WTC11 (cell line): ENCODE measurements at regions not wholly inside any gene's neighbourhood (a gene's known extent, or its start where the extent isn't known, plus 50 kb on each side); places are given as distances from the start of the nearest gene placed in this dataset.

Experiments
- ATF2 ChIP-seq: sonication (generic); formaldehyde crosslinking; IDR thresholded peaks from 2 replicates; pipeline ENCODE4 v1.8.1; 2022; ENCODE audit warnings: low read depth, missing genetic modification reagents, borderline replicate concordance
- ELF4 ChIP-seq: sonication (generic); formaldehyde crosslinking; IDR thresholded peaks from 2 replicates; pipeline ENCODE4 v1.8.1; 2022; ENCODE audit warnings: low read depth, mild to moderate bottlenecking, moderate library complexity, missing genetic modification reagents
- MYBL2 ChIP-seq: sonication (generic); formaldehyde crosslinking; IDR thresholded peaks from 2 replicates; pipeline ENCODE4 v1.8.1; 2023; ENCODE audit warnings: mild to moderate bottlenecking, moderate library complexity, missing genetic modification reagents
- NR3C1 ChIP-seq: sonication (generic); formaldehyde crosslinking; conservative IDR thresholded peaks from 2 replicates; pipeline ENCODE4 v1.8.1; 2023; ENCODE audit warnings: low read depth, mild to moderate bottlenecking, missing genetic modification reagents
- TF ChIP-seq, protein P1 (sequence below): sonication (generic); formaldehyde crosslinking; conservative IDR thresholded peaks from 2 replicates; pipeline ENCODE4 v1.8.1; 2023; ENCODE audit warnings: mild to moderate bottlenecking, low read depth, missing genetic modification reagents, moderate library complexity
- TF ChIP-seq, protein P2 (sequence below): fragments of 200-600 bp; IDR thresholded peaks from 2 replicates; pipeline ENCODE4 v1.8.0; 2022; ENCODE audit warnings: antibody characterized with exemption
- TF ChIP-seq, protein P3 (sequence below): sonication (generic); formaldehyde crosslinking; IDR thresholded peaks from 2 replicates; pipeline ENCODE4 v1.8.0; 2022; ENCODE audit warnings: missing genetic modification reagents
- TF ChIP-seq, protein P4 (sequence below): sonication (generic); formaldehyde crosslinking; IDR thresholded peaks from 2 replicates; pipeline ENCODE4 v1.8.1; 2023; ENCODE audit warnings: mild to moderate bottlenecking, missing genetic modification reagents, moderate library complexity

DNA sequence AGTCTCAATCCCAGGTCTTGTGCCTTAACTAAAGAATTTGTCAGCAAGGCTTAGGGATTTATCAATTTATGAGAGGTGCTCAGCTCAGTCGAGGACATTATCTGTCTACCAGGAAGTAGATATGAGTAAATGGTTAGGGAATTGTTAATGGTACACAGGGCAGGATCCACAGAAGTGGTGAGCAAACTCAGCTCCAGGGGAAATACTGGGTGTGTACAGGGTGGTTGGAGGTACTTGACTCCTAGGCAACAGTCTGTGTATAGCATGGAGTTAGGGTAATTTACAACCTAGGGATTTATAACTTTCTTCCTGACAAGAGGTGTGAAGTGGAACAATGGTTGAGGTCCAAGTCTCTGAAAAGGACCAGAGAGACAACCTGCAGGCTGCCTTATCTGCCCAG, 123.4 kb upstream of the OR9Q1 start:
- TF ChIP-seq, protein P1, sequence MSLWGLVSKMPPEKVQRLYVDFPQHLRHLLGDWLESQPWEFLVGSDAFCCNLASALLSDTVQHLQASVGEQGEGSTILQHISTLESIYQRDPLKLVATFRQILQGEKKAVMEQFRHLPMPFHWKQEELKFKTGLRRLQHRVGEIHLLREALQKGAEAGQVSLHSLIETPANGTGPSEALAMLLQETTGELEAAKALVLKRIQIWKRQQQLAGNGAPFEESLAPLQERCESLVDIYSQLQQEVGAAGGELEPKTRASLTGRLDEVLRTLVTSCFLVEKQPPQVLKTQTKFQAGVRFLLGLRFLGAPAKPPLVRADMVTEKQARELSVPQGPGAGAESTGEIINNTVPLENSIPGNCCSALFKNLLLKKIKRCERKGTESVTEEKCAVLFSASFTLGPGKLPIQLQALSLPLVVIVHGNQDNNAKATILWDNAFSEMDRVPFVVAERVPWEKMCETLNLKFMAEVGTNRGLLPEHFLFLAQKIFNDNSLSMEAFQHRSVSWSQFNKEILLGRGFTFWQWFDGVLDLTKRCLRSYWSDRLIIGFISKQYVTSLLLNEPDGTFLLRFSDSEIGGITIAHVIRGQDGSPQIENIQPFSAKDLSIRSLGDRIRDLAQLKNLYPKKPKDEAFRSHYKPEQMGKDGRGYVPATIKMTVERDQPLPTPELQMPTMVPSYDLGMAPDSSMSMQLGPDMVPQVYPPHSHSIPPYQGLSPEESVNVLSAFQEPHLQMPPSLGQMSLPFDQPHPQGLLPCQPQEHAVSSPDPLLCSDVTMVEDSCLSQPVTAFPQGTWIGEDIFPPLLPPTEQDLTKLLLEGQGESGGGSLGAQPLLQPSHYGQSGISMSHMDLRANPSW (CRISPR knock-in tag) = no peak
- no peak for TF ChIP-seq ATF2 (CRISPR knock-in tag)
- TF ChIP-seq, protein P2, sequence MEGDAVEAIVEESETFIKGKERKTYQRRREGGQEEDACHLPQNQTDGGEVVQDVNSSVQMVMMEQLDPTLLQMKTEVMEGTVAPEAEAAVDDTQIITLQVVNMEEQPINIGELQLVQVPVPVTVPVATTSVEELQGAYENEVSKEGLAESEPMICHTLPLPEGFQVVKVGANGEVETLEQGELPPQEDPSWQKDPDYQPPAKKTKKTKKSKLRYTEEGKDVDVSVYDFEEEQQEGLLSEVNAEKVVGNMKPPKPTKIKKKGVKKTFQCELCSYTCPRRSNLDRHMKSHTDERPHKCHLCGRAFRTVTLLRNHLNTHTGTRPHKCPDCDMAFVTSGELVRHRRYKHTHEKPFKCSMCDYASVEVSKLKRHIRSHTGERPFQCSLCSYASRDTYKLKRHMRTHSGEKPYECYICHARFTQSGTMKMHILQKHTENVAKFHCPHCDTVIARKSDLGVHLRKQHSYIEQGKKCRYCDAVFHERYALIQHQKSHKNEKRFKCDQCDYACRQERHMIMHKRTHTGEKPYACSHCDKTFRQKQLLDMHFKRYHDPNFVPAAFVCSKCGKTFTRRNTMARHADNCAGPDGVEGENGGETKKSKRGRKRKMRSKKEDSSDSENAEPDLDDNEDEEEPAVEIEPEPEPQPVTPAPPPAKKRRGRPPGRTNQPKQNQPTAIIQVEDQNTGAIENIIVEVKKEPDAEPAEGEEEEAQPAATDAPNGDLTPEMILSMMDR = no peak
- no peak for TF ChIP-seq MYBL2 (CRISPR knock-in tag)
- TF ChIP-seq, protein P3, sequence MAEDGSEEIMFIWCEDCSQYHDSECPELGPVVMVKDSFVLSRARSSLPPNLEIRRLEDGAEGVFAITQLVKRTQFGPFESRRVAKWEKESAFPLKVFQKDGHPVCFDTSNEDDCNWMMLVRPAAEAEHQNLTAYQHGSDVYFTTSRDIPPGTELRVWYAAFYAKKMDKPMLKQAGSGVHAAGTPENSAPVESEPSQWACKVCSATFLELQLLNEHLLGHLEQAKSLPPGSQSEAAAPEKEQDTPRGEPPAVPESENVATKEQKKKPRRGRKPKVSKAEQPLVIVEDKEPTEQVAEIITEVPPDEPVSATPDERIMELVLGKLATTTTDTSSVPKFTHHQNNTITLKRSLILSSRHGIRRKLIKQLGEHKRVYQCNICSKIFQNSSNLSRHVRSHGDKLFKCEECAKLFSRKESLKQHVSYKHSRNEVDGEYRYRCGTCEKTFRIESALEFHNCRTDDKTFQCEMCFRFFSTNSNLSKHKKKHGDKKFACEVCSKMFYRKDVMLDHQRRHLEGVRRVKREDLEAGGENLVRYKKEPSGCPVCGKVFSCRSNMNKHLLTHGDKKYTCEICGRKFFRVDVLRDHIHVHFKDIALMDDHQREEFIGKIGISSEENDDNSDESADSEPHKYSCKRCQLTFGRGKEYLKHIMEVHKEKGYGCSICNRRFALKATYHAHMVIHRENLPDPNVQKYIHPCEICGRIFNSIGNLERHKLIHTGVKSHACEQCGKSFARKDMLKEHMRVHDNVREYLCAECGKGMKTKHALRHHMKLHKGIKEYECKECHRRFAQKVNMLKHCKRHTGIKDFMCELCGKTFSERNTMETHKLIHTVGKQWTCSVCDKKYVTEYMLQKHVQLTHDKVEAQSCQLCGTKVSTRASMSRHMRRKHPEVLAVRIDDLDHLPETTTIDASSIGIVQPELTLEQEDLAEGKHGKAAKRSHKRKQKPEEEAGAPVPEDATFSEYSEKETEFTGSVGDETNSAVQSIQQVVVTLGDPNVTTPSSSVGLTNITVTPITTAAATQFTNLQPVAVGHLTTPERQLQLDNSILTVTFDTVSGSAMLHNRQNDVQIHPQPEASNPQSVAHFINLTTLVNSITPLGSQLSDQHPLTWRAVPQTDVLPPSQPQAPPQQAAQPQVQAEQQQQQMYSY (CRISPR knock-in tag) = no peak
- TF ChIP-seq NR3C1 (CRISPR knock-in tag) = no peak
- TF ChIP-seq ELF4 (CRISPR knock-in tag) = no peak
- TF ChIP-seq, protein P4, sequence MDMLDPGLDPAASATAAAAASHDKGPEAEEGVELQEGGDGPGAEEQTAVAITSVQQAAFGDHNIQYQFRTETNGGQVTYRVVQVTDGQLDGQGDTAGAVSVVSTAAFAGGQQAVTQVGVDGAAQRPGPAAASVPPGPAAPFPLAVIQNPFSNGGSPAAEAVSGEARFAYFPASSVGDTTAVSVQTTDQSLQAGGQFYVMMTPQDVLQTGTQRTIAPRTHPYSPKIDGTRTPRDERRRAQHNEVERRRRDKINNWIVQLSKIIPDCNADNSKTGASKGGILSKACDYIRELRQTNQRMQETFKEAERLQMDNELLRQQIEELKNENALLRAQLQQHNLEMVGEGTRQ = no peak
